ENCODE measurements at regions not wholly inside any gene's neighbourhood (a gene's known extent, or its start where the extent isn't known, plus 50 kb on each side); places are given as distances from the start of the nearest gene placed in this dataset.

DNA sequence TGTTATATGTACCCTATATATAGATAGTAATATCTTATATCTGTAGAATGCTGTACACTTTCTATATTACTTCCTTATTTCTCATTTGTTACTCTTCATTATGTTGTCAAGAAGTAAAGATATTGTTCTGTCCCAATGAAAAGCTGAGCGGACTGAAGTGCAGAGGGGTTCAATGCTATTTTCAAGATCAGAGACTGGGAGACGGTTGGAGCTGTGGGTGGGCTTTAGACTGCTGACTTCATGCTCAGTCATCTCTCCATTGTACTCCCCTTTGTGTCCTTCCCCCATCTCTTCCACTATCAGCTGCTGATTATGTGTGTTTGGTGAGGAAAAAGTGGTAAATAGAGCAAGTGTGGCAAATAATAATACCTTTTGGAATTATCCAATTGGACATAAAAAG is 532.3 kb upstream of the ZNF608 start:
- Histone ChIP-seq H3K4me1 (ENCODE audit: control insufficient read depth in 4 of 4, insufficient read depth in 4 of 4, low read length in 3 of 4) (no peaks in the 10 kb centered on the region), H3K9ac (ENCODE audit: low read depth in 1 of 2, low read length in 2 of 2) (no peak overlapping the region), H3K36me3 (ENCODE audit: control insufficient read depth in 4 of 4, insufficient read depth in 3 of 4, low read depth in 1 of 4, low read length in 3 of 4) (no peaks in the 10 kb centered on the region), H3K9me3 (ENCODE audit: control insufficient read depth in 4 of 4, low read length in 3 of 4) (no peaks in the 10 kb centered on the region), H3K27ac (ENCODE audit: low read depth in 1 of 2, low read length in 2 of 2) (no peak overlapping the region), H3K4me3 (ENCODE audit: low read depth in 1 of 3, low read length in 3 of 3) (no peak overlapping the region), H3K27me3 (ENCODE audit: control insufficient read depth in 4 of 4, insufficient read depth in 4 of 4, low read length in 3 of 4) (no peaks in the 10 kb centered on the region)
- TF ChIP-seq RAD21 (IDR thresholded peaks at IDR 0.05) = no peak
- TF ChIP-seq FOXA1 (IDR thresholded peaks at IDR 0.05) = no peak
- TF ChIP-seq, protein P1, sequence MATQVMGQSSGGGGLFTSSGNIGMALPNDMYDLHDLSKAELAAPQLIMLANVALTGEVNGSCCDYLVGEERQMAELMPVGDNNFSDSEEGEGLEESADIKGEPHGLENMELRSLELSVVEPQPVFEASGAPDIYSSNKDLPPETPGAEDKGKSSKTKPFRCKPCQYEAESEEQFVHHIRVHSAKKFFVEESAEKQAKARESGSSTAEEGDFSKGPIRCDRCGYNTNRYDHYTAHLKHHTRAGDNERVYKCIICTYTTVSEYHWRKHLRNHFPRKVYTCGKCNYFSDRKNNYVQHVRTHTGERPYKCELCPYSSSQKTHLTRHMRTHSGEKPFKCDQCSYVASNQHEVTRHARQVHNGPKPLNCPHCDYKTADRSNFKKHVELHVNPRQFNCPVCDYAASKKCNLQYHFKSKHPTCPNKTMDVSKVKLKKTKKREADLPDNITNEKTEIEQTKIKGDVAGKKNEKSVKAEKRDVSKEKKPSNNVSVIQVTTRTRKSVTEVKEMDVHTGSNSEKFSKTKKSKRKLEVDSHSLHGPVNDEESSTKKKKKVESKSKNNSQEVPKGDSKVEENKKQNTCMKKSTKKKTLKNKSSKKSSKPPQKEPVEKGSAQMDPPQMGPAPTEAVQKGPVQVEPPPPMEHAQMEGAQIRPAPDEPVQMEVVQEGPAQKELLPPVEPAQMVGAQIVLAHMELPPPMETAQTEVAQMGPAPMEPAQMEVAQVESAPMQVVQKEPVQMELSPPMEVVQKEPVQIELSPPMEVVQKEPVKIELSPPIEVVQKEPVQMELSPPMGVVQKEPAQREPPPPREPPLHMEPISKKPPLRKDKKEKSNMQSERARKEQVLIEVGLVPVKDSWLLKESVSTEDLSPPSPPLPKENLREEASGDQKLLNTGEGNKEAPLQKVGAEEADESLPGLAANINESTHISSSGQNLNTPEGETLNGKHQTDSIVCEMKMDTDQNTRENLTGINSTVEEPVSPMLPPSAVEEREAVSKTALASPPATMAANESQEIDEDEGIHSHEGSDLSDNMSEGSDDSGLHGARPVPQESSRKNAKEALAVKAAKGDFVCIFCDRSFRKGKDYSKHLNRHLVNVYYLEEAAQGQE (IDR thresholded peaks at IDR 0.05) = no peak
- TF ChIP-seq, protein P2, sequence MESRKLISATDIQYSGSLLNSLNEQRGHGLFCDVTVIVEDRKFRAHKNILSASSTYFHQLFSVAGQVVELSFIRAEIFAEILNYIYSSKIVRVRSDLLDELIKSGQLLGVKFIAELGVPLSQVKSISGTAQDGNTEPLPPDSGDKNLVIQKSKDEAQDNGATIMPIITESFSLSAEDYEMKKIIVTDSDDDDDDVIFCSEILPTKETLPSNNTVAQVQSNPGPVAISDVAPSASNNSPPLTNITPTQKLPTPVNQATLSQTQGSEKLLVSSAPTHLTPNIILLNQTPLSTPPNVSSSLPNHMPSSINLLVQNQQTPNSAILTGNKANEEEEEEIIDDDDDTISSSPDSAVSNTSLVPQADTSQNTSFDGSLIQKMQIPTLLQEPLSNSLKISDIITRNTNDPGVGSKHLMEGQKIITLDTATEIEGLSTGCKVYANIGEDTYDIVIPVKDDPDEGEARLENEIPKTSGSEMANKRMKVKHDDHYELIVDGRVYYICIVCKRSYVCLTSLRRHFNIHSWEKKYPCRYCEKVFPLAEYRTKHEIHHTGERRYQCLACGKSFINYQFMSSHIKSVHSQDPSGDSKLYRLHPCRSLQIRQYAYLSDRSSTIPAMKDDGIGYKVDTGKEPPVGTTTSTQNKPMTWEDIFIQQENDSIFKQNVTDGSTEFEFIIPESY (IDR thresholded peaks at IDR 0.05) = no peak
- no peak for TF ChIP-seq EGR1 (IDR thresholded peaks at IDR 0.05; ENCODE audit: low read depth in 2 of 2)
- no peak for TF ChIP-seq YY1 (IDR thresholded peaks at IDR 0.05)
- TF ChIP-seq SP1 (IDR thresholded peaks at IDR 0.05) = no peak
- TF ChIP-seq ATF3 (IDR thresholded peaks at IDR 0.05) = no peak
- TF ChIP-seq JUND (IDR thresholded peaks at IDR 0.05) = no peak
- TF ChIP-seq RXRA (IDR thresholded peaks at IDR 0.05) = no peak
- no peak for TF ChIP-seq MAX (IDR thresholded peaks at IDR 0.05)
- TF ChIP-seq FOXA2 (IDR thresholded peaks at IDR 0.05) = no peak
- TF ChIP-seq GABPA (IDR thresholded peaks at IDR 0.05 in 1 of 2, conservative IDR thresholded peaks at IDR 0.05 in 1 of 2) = no peak
- TF ChIP-seq TAF1 (conservative IDR thresholded peaks at IDR 0.05) = no peak
- TF ChIP-seq HNF4G (IDR thresholded peaks at IDR 0.05) = no peak
- no peak for TF ChIP-seq NR2F2 (IDR thresholded peaks at IDR 0.05)
- TF ChIP-seq CTCF (IDR thresholded peaks at IDR 0.05; ENCODE audit: low read depth, low read length, missing input control) = no peak
- no peak for TF ChIP-seq HNF4A (conservative IDR thresholded peaks at IDR 0.05)
- WGBS = 92% methylated on average over 2 of the region's 2 CpGs
- no peak for DNase-seq (ENCODE audit: low spot score)

- Histone ChIP-seq H3K36me3 (ENCODE audit: control insufficient read depth in 4 of 4, insufficient read depth in 3 of 4, low read depth in 1 of 4, low read length in 3 of 4) (no peaks in the 10 kb centered on the region), H3K9ac (ENCODE audit: low read depth in 1 of 2, low read length in 2 of 2) (no peak overlapping the region), H3K27me3 (ENCODE audit: control insufficient read depth in 4 of 4, insufficient read depth in 4 of 4, low read length in 3 of 4) (no peaks in the 10 kb centered on the region), H3K4me1 (ENCODE audit: control insufficient read depth in 4 of 4, insufficient read depth in 4 of 4, low read length in 3 of 4) (no peaks in the 10 kb centered on the region), H3K9me3 (ENCODE audit: control insufficient read depth in 4 of 4, low read length in 3 of 4) (no peaks in the 10 kb centered on the region), H3K27ac (ENCODE audit: low read depth in 1 of 2, low read length in 2 of 2) (no peak overlapping the region), H3K4me3 (ENCODE audit: low read depth in 1 of 3, low read length in 3 of 3) (no peak overlapping the region)
- TF ChIP-seq MAX (IDR thresholded peaks at IDR 0.05) = no peak
- DNase-seq (ENCODE audit: low spot score) = no peak
Measured at GRCh38 chr5:125281667-125282066, 535.2 kb upstream of the ZNF608 start.

All from liver (tissue), 8 donors.